Kidney (tissue), 10 donors: ENCODE measurements at regions not wholly inside any gene's neighbourhood (a gene's known extent, or its start where the extent isn't known, plus 50 kb on each side); places are given as distances from the start of the nearest gene placed in this dataset.
A peak's percentile ranks its signal among the peaks of the same experiment; 100 is the strongest.
"Not testable (repeated sequence)": the region's sequence is repeated elsewhere in the genome, so short reads cannot be mapped to it uniquely, and the experiment has no call there.

Experiments
- DNase-seq, 5 donors: peaks; one replicate each; pipeline ENCODE4 v3.0.0-alpha.2; 2013 to 2020
- FAIRE-seq: peaks from 2 replicates; lab custom pipeline; 2012; peaks lifted over from hg19 to GRCh38; lab: Jason Lieb, UNC
- H3K27ac ChIP-seq, 2 donors: one replicate each; pipeline ENCODE4 v1.7.0; 2013; ENCODE audit warnings: low read depth in 2 of 2, low read length in 2 of 2, inconsistent platforms in 1 of 2
- H3K27me3 ChIP-seq: one replicate; pipeline ENCODE4 v1.7.1; 2013; ENCODE audit warnings: low read length, inconsistent platforms; ENCODE audit not compliant: control insufficient read depth, insufficient read depth
- H3K36me3 ChIP-seq, 3 donors: one replicate each; pipeline versions ENCODE4 v1.7.0 to v1.7.1; 2013; ENCODE audit warnings: low read length in 3 of 3, control low read depth in 1 of 3, inconsistent platforms in 1 of 3; ENCODE audit not compliant: insufficient read depth in 3 of 3, control insufficient read depth in 2 of 3
- H3K4me1 ChIP-seq, 3 donors: one replicate each; pipeline versions ENCODE4 v1.7.0 to v1.7.1; 2013; ENCODE audit warnings: low read length in 3 of 3, inconsistent platforms in 1 of 3, low read depth in 1 of 3; ENCODE audit not compliant: control insufficient read depth in 2 of 3, insufficient read depth in 2 of 3
- H3K4me3 ChIP-seq, 3 donors: one replicate each; pipeline versions ENCODE4 v1.7.0 to v1.8.1; 2013; ENCODE audit warnings: low read length in 3 of 3, control low read depth in 1 of 3, inconsistent platforms in 1 of 3
- H3K9ac ChIP-seq, 3 donors: one replicate each; pipeline versions ENCODE4 v1.7.0 to v1.7.1; 2013; ENCODE audit warnings: low read length in 3 of 3, control low read depth in 1 of 3, inconsistent platforms in 1 of 3
- H3K9me3 ChIP-seq, 3 donors: one replicate each; pipeline versions ENCODE4 v1.7.0 to v1.7.1; 2013; ENCODE audit warnings: low read length in 3 of 3, control low read depth in 1 of 3, inconsistent platforms in 1 of 3; ENCODE audit not compliant: control insufficient read depth in 2 of 3, insufficient read depth in 1 of 3
- intact Hi-C: fragments of 100-400 bp; cut with DNase I; formaldehyde crosslinking; loops from one replicate; pipeline ENCODE4 v1.11.1; 2022
- donor health status: control.
- donor health status: control.
- donor health status: DM: yes; HTN: yes; CAD: no.
- donor health status: Normal renal cell carcinoma (clear cell type).

- H3K9me3 ChIP-seq, H3K4me1 ChIP-seq, H3K27ac ChIP-seq, H3K27me3 ChIP-seq, H3K36me3 ChIP-seq, H3K9ac ChIP-seq, intact Hi-C loops, FAIRE-seq, DNase-seq, H3K4me3 ChIP-seq: not testable (repeated sequence)
Observed at GRCh38 chr9:65393111-65393810, 108.3 kb upstream of the FOXD4L5 start.

GRCh38 chr9:65392611-65393010 lies 107.6 kb upstream of the FOXD4L5 start:
- DNase-seq, H3K27me3 ChIP-seq, H3K9me3 ChIP-seq, H3K9ac ChIP-seq, intact Hi-C loops, FAIRE-seq, H3K36me3 ChIP-seq, H3K4me1 ChIP-seq, H3K27ac ChIP-seq, H3K4me3 ChIP-seq: not testable (repeated sequence)

GRCh38 chr9:65389710-65390109 lies 104.7 kb upstream of the FOXD4L5 start:
- H3K9ac ChIP-seq, H3K36me3 ChIP-seq, FAIRE-seq, H3K27ac ChIP-seq, H3K4me1 ChIP-seq, H3K27me3 ChIP-seq, H3K4me3 ChIP-seq, intact Hi-C loops, H3K9me3 ChIP-seq: not testable (repeated sequence)
- DNase-seq: peak in 1 of 5 donors; percentile 87

GRCh38 chr9:65389216-65389615 lies 104.2 kb upstream of the FOXD4L5 start:
- H3K9ac ChIP-seq, H3K27ac ChIP-seq, H3K4me3 ChIP-seq, H3K4me1 ChIP-seq, FAIRE-seq, DNase-seq, H3K27me3 ChIP-seq, H3K9me3 ChIP-seq, intact Hi-C loops, H3K36me3 ChIP-seq: not testable (repeated sequence)

GRCh38 chr9:65386699-65387098 lies 101.7 kb upstream of the FOXD4L5 start:
- H3K9me3 ChIP-seq, intact Hi-C loops, H3K27me3 ChIP-seq, H3K4me1 ChIP-seq, H3K9ac ChIP-seq, H3K36me3 ChIP-seq, FAIRE-seq: not testable (repeated sequence)
- peak; percentile 87 to 94 (median 93) for DNase-seq
- Histone ChIP-seq H3K27ac (peak overlapping the region in 1 of 2 donors; percentile 32), H3K4me3 (peak overlapping the region in 2 of 3 donors; percentile 20 to 35)

GRCh38 chr9:65386191-65386590 lies 101.2 kb upstream of the FOXD4L5 start:
- intact Hi-C loops, H3K9ac ChIP-seq, FAIRE-seq, H3K9me3 ChIP-seq, H3K4me1 ChIP-seq, DNase-seq, H3K27ac ChIP-seq, H3K36me3 ChIP-seq, H3K27me3 ChIP-seq, H3K4me3 ChIP-seq: not testable (repeated sequence)

GRCh38 chr9:65385655-65386024 lies 100.6 kb upstream of the FOXD4L5 start:
- H3K4me1 ChIP-seq, H3K36me3 ChIP-seq, H3K27me3 ChIP-seq, H3K27ac ChIP-seq, FAIRE-seq, H3K4me3 ChIP-seq, DNase-seq, intact Hi-C loops, H3K9ac ChIP-seq, H3K9me3 ChIP-seq: not testable (repeated sequence)

GRCh38 chr9:65384759-65385654 lies 100.0 kb upstream of the FOXD4L5 start:
- H3K36me3 ChIP-seq, H3K4me1 ChIP-seq, DNase-seq, H3K27me3 ChIP-seq, H3K27ac ChIP-seq, intact Hi-C loops, H3K4me3 ChIP-seq, H3K9ac ChIP-seq, FAIRE-seq, H3K9me3 ChIP-seq: not testable (repeated sequence)
